ENCODE measurements at regions not wholly inside any gene's neighbourhood (a gene's known extent, or its start where the extent isn't known, plus 50 kb on each side); places are given as distances from the start of the nearest gene placed in this dataset.

DNA sequence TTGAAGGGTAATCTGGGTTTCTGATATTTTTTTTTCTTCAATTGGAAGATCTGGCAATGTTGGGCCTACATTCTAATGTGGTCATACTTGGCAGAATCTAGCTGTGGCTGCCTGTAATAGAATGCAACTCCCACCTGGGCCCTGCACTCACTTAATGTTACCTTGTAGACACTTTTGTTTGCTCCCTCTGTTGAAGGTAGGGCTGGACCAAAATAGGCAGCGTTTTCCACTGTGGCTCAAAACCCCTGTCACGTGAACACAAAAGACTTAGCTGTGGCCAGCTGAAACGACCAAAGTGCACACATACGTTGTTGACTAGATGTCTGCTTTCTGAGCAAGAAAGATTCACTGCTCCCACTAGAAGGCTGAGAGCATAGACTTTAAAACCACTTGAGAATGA lies 117.6 kb upstream of the HMHB1 start:
- Histone ChIP-seq H3K27ac (no peak overlapping the region), H3K36me3 (no peaks in the 10 kb centered on the region), H3K4me3 (no peak overlapping the region), H3K9me3 (no peaks in the 10 kb centered on the region), H3K27me3 (no peaks in the 10 kb centered on the region), H3K4me1 (no peaks in the 10 kb centered on the region)
- TF ChIP-seq POLR2AphosphoS5 (IDR thresholded peaks at IDR 0.05): no peak
- no peak for TF ChIP-seq EP300 (IDR thresholded peaks at IDR 0.05)
- no peak for TF ChIP-seq CTCF (IDR thresholded peaks at IDR 0.05)
- intact Hi-C loops (cut with DNase I): no loop called here
- 86 to 89% methylated on average over 4 of the region's 4 CpGs for WGBS, 2 donors
- DNase-seq: no peak

GRCh38 chr5:143693651-143694252 lies 118.2 kb upstream of the HMHB1 start:
- H3K36me3 ChIP-seq: no peaks in the 10 kb centered on the region
- H3K9me3 ChIP-seq: no peaks in the 10 kb centered on the region
- TF ChIP-seq EP300 (IDR thresholded peaks at IDR 0.05) (no peak), POLR2A (IDR thresholded peaks at IDR 0.05) (no peak), POLR2AphosphoS5 (IDR thresholded peaks at IDR 0.05) (no peak), CTCF (IDR thresholded peaks at IDR 0.05) (no peak)
- 76 to 90% methylated on average over 4 of the region's 4 CpGs for WGBS, 2 donors
- no peaks in the 10 kb centered on the region for H3K4me1 ChIP-seq
- H3K27me3 ChIP-seq: no peaks in the 10 kb centered on the region
- DNase-seq: no peak
- intact Hi-C loops (cut with DNase I): no loop called here
- H3K4me3 ChIP-seq: no peak overlapping the region
- no peak overlapping the region for H3K27ac ChIP-seq

DNA sequence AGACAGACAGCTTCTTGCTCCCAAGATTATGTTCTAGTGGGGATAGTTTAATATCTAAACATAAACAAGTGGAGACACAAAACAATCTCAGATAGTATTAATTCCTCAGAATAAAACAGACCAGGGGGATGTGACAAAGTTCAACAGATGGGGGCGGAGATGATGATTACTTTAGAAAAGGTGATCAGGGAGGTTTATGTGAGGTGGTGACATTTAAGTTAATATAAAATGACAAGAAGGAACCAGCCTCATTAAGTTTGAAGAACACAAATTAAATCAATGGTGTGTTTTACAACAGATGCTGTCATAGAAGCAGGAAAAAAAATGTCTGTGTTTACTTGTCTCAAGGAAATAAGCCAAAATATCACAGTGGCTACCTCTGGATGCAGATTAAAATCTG lies 119.6 kb upstream of the HMHB1 start:
- no peak for DNase-seq
- intact Hi-C loops (cut with DNase I): no loop called here
- Histone ChIP-seq H3K4me3 (no peak overlapping the region), H3K27me3 (no peaks in the 10 kb centered on the region), H3K9me3 (no peaks in the 10 kb centered on the region), H3K27ac (no peak overlapping the region), H3K4me1 (no peaks in the 10 kb centered on the region), H3K36me3 (no peaks in the 10 kb centered on the region)
- TF ChIP-seq EP300 (IDR thresholded peaks at IDR 0.05): no peak
- TF ChIP-seq CTCF (IDR thresholded peaks at IDR 0.05): no peak
- TF ChIP-seq POLR2AphosphoS5 (IDR thresholded peaks at IDR 0.05): no peak
- no peak for TF ChIP-seq POLR2A (IDR thresholded peaks at IDR 0.05)
- 55 to 84% methylated on average over 1 of the region's 1 CpG for WGBS, 2 donors

- 58 to 70% methylated on average over 5 of the region's 5 CpGs for WGBS, 2 donors
- no peaks in the 10 kb centered on the region for H3K4me1 ChIP-seq
- TF ChIP-seq POLR2AphosphoS5 (IDR thresholded peaks at IDR 0.05): no peak
- no peak for TF ChIP-seq POLR2A (IDR thresholded peaks at IDR 0.05)
- TF ChIP-seq CTCF (IDR thresholded peaks at IDR 0.05): no peak
- no peak for TF ChIP-seq EP300 (IDR thresholded peaks at IDR 0.05)
- H3K27ac ChIP-seq: no peak overlapping the region
- no peak overlapping the region for H3K4me3 ChIP-seq
- H3K36me3 ChIP-seq: no peaks in the 10 kb centered on the region
- H3K9me3 ChIP-seq: no peaks in the 10 kb centered on the region
- intact Hi-C loops (cut with DNase I): no loop called here
- H3K27me3 ChIP-seq: no peaks in the 10 kb centered on the region
- DNase-seq: no peak
These were observed 120.0 kb upstream of the HMHB1 start for GRCh38 chr5:143691945-143692290.

- TF ChIP-seq CTCF (IDR thresholded peaks at IDR 0.05): no peak
- no peak for TF ChIP-seq EP300 (IDR thresholded peaks at IDR 0.05)
- TF ChIP-seq POLR2AphosphoS5 (IDR thresholded peaks at IDR 0.05): no peak
- TF ChIP-seq POLR2A (IDR thresholded peaks at IDR 0.05): no peak
- no peak for DNase-seq
- Histone ChIP-seq H3K4me3 (no peak overlapping the region), H3K27me3 (no peaks in the 10 kb centered on the region), H3K9me3 (no peaks in the 10 kb centered on the region), H3K4me1 (no peaks in the 10 kb centered on the region), H3K36me3 (no peaks in the 10 kb centered on the region), H3K27ac (no peak overlapping the region)
- 41 to 58% methylated on average over 3 of the region's 3 CpGs for WGBS, 2 donors
- intact Hi-C loops (cut with DNase I): no loop called here
These were observed 120.5 kb upstream of the HMHB1 start for GRCh38 chr5:143691287-143691944.

Data from sigmoid colon (tissue), 6 donors.